Activated CD4-positive, alpha-beta memory T cell treated with anti-CD3 and anti-CD28 coated beads for 36 hours (primary cell): ENCODE measurements at regions not wholly inside any gene's neighbourhood (a gene's known extent, or its start where the extent isn't known, plus 50 kb on each side); places are given as distances from the start of the nearest gene placed in this dataset.

Experiments
- CTCF ChIA-PET: fragments of 350-600 bp; sonication (Branson Sonifier 250); formaldehyde crosslinking; loops from one replicate; lab custom pipeline; 2021; ENCODE audit warnings: antibody characterized with exemption, inconsistent platforms; lab: Charles Lee
- POLR2A ChIA-PET: fragments of 350-600 bp; sonication (Branson Sonifier 250); formaldehyde crosslinking; loops from one replicate; lab custom pipeline; 2021; ENCODE audit warnings: antibody characterized with exemption; lab: Charles Lee
- DNase-seq: peaks from one replicate; pipeline ENCODE4 v3.0.0-alpha.2; 2020
- H3K27ac Mint-ChIP-seq: one replicate; pipeline ENCODE4 v1.8.0; 2021; ENCODE audit warnings: mixed read lengths
- H3K27me3 Mint-ChIP-seq: one replicate; pipeline ENCODE4 v1.8.0; 2021; ENCODE audit warnings: mixed read lengths
- H3K36me3 Mint-ChIP-seq: one replicate; pipeline ENCODE4 v1.8.0; 2021; ENCODE audit warnings: mixed read lengths
- H3K4me1 Mint-ChIP-seq: one replicate; pipeline ENCODE4 v1.8.0; 2021; ENCODE audit warnings: low read depth, mixed read lengths
- H3K4me3 Mint-ChIP-seq: one replicate; pipeline ENCODE4 v1.8.0; 2021; ENCODE audit warnings: mild to moderate bottlenecking, mixed read lengths
- H3K9me3 Mint-ChIP-seq: one replicate; pipeline ENCODE4 v1.8.0; 2021; ENCODE audit warnings: mixed read lengths
- intact Hi-C: fragments of 100-400 bp; cut with micrococcal nuclease; formaldehyde crosslinking; loops from one replicate; pipeline ENCODE4 v1.15.1; 2023

GRCh38 chr9:80009204-80009603 is 437.4 kb downstream of the TLE4 start:
- POLR2A ChIA-PET, result no interaction called here
- no peak overlapping the region for H3K4me3 Mint-ChIP-seq
- no peaks in the 10 kb centered on the region for H3K4me1 Mint-ChIP-seq
- intact Hi-C loops, result no loop called here
- H3K36me3 Mint-ChIP-seq, result no peaks in the 10 kb centered on the region
- no peaks in the 10 kb centered on the region for H3K27me3 Mint-ChIP-seq
- CTCF ChIA-PET, result no interaction called here
- DNase-seq, result no peak
- H3K9me3 Mint-ChIP-seq, result peaks cover 11% of the 10 kb centered on the region
- H3K27ac Mint-ChIP-seq, result no peak overlapping the region

GRCh38 chr9:80004714-80005113 is 432.9 kb downstream of the TLE4 start:
- CTCF ChIA-PET, result no interaction called here
- POLR2A ChIA-PET, result no interaction called here
- intact Hi-C loops, result no loop called here

GRCh38 chr9:79990536-79990935 is 418.8 kb downstream of the TLE4 start:
- CTCF ChIA-PET, result no interaction called here
- POLR2A ChIA-PET, result no interaction called here
- Mint-ChIP-seq H3K4me1 (no peaks in the 10 kb centered on the region), H3K36me3 (no peaks in the 10 kb centered on the region), H3K27ac (no peak overlapping the region), H3K27me3 (no peaks in the 10 kb centered on the region), H3K4me3 (no peak overlapping the region), H3K9me3 (no peaks in the 10 kb centered on the region)
- intact Hi-C loops, result no loop called here
- no peak for DNase-seq

More at GRCh38 chr9:80004714-80005113, 432.9 kb downstream of the TLE4 start:
- H3K36me3 Mint-ChIP-seq, result no peaks in the 10 kb centered on the region
- no peaks in the 10 kb centered on the region for H3K27me3 Mint-ChIP-seq
- no peak overlapping the region for H3K4me3 Mint-ChIP-seq
- H3K4me1 Mint-ChIP-seq, result no peaks in the 10 kb centered on the region
- no peaks in the 10 kb centered on the region for H3K9me3 Mint-ChIP-seq
- DNase-seq, result no peak
- H3K27ac Mint-ChIP-seq, result no peak overlapping the region

DNA sequence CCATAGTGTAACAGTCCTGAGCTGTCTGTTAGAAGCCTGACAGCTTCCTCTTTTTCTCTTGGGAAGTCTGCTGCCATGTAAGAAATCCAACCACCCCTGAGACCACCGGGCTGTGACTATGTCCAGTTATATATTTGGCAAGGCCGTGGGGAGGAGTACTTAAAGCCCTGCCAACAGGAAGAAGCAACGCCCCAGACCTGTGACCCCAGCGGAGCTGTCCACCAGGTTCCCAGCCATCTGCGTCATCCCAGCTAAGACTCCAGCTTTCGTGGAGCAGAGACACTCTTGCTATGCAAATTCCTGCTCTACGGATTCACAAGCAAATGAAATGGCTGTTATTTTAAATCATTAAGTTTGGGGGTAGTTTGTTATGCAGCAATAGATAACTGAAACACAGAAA is 417.3 kb downstream of the TLE4 start:
- no peaks in the 10 kb centered on the region for H3K4me1 Mint-ChIP-seq
- no peak overlapping the region for H3K27ac Mint-ChIP-seq
- no peaks in the 10 kb centered on the region for H3K27me3 Mint-ChIP-seq
- POLR2A ChIA-PET, result no interaction called here
- no peak overlapping the region for H3K4me3 Mint-ChIP-seq
- CTCF ChIA-PET, result no interaction called here
- no peak for DNase-seq
- no peaks in the 10 kb centered on the region for H3K9me3 Mint-ChIP-seq
- intact Hi-C loops, result no loop called here
- H3K36me3 Mint-ChIP-seq, result no peaks in the 10 kb centered on the region

DNA sequence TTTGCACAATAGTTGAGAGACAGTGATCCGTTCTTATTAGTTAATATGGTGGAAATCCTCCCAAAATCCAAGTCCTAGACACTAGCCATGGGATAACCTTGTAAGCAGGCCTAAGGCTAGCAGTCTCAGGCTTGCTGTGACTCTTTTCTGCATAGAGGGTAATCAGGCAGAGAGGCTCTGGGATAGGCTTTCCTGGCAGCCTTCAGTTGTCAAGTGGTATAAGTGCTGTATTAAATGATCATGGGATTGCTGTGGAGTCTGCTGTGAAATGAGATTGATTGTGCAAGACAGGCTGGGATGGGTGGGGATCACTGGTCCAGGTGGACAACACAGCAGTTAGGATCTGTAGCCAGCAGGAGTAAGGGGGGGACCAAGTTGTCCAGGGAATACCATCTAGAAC is 416.4 kb downstream of the TLE4 start:
- H3K9me3 Mint-ChIP-seq, result no peaks in the 10 kb centered on the region
- ChIA-PET CTCF (no interaction called here), POLR2A (no interaction called here)
- DNase-seq, result no peak
- intact Hi-C loops, result no loop called here
- H3K27ac Mint-ChIP-seq, result no peak overlapping the region
- no peaks in the 10 kb centered on the region for H3K36me3 Mint-ChIP-seq
- H3K4me3 Mint-ChIP-seq, result no peak overlapping the region
- H3K4me1 Mint-ChIP-seq, result no peaks in the 10 kb centered on the region
- peaks cover 2% of the 10 kb centered on the region for H3K27me3 Mint-ChIP-seq

GRCh38 chr9:79986437-79986836 is 414.7 kb downstream of the TLE4 start:
- Mint-ChIP-seq H3K4me3 (no peak overlapping the region), H3K27ac (no peak overlapping the region), H3K4me1 (no peaks in the 10 kb centered on the region), H3K9me3 (no peaks in the 10 kb centered on the region), H3K27me3 (peaks cover 2% of the 10 kb centered on the region), H3K36me3 (no peaks in the 10 kb centered on the region)
- CTCF ChIA-PET, result no interaction called here
- intact Hi-C loops, result no loop called here
- POLR2A ChIA-PET, result no interaction called here
- no peak for DNase-seq

- no peak for DNase-seq
- peaks cover 5% of the 10 kb centered on the region for H3K27me3 Mint-ChIP-seq
- CTCF ChIA-PET, result no interaction called here
- H3K4me3 Mint-ChIP-seq, result no peak overlapping the region
- H3K36me3 Mint-ChIP-seq, result no peaks in the 10 kb centered on the region
- POLR2A ChIA-PET, result no interaction called here
- H3K9me3 Mint-ChIP-seq, result no peaks in the 10 kb centered on the region
- no peak overlapping the region for H3K27ac Mint-ChIP-seq
- H3K4me1 Mint-ChIP-seq, result no peaks in the 10 kb centered on the region
- intact Hi-C loops, result no loop called here
These were observed 414.0 kb downstream of the TLE4 start for GRCh38 chr9:79985772-79986171.

GRCh38 chr9:79985264-79985663 is 413.5 kb downstream of the TLE4 start:
- Mint-ChIP-seq H3K27ac (no peak overlapping the region), H3K9me3 (no peaks in the 10 kb centered on the region), H3K36me3 (no peaks in the 10 kb centered on the region), H3K4me3 (no peak overlapping the region), H3K4me1 (no peaks in the 10 kb centered on the region), H3K27me3 (peaks cover 7% of the 10 kb centered on the region)
- POLR2A ChIA-PET, result no interaction called here
- CTCF ChIA-PET, result no interaction called here
- no peak for DNase-seq
- intact Hi-C loops, result no loop called here

DNA sequence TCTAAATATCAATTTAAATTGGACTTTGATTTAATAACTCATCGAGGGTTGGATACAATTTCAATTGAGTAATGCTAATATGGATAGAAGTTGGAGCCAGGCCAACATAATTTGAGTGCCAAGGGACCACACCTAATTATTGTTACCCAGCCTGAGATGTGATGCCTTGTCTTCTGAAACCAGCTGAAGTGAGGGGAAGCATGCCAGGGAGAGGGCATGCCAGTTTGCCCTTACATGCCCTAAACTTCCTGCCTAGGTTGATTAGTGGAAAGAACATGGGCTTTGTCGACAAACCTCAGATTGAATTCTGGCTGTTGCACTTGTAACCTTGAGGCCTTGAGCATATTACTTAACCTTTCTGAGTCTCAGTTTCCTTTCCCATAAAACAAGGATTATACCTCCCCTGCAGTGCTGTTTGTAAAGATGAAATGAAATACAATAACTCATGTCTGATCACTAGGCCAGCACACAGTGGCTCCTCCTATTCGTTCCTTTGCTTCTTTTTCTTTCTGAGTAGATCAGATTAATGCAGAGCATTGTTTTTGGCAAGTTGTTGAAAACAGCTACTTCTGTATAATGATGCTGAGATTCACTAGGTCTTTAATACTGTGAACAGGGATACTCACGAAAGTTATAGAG is 412.8 kb downstream of the TLE4 start:
- peaks cover 7% of the 10 kb centered on the region for H3K27me3 Mint-ChIP-seq
- intact Hi-C loops, result no loop called here
- no peaks in the 10 kb centered on the region for H3K9me3 Mint-ChIP-seq
- POLR2A ChIA-PET, result no interaction called here
- no peak overlapping the region for H3K27ac Mint-ChIP-seq
- DNase-seq, result no peak
- H3K4me3 Mint-ChIP-seq, result no peak overlapping the region
- CTCF ChIA-PET, result no interaction called here
- no peaks in the 10 kb centered on the region for H3K36me3 Mint-ChIP-seq
- H3K4me1 Mint-ChIP-seq, result no peaks in the 10 kb centered on the region

DNA sequence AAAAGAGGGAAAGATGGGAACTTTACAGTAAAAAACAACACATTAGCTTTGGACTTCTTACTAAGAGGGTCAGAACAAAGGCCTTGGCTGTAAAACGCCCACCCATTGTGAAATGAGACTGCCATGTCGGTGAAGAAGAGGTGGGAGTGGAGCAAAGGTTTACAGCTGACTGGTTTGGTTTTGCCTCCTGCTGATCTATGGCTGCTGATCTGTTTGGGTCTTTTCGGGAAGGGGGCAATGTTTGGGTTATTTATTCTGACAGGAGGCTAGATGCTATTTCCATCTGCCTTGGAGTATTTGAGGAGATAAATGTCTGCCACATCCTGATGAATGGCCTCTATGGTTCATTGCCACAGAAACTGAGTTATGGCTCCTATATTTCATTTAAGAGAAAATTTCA is 408.7 kb downstream of the TLE4 start:
- Mint-ChIP-seq H3K27me3 (peaks cover 12% of the 10 kb centered on the region), H3K9me3 (no peaks in the 10 kb centered on the region), H3K4me3 (no peak overlapping the region), H3K27ac (no peak overlapping the region), H3K4me1 (no peaks in the 10 kb centered on the region), H3K36me3 (no peaks in the 10 kb centered on the region)
- ChIA-PET CTCF (no interaction called here), POLR2A (no interaction called here)
- DNase-seq, result no peak
- intact Hi-C loops, result no loop called here

DNA sequence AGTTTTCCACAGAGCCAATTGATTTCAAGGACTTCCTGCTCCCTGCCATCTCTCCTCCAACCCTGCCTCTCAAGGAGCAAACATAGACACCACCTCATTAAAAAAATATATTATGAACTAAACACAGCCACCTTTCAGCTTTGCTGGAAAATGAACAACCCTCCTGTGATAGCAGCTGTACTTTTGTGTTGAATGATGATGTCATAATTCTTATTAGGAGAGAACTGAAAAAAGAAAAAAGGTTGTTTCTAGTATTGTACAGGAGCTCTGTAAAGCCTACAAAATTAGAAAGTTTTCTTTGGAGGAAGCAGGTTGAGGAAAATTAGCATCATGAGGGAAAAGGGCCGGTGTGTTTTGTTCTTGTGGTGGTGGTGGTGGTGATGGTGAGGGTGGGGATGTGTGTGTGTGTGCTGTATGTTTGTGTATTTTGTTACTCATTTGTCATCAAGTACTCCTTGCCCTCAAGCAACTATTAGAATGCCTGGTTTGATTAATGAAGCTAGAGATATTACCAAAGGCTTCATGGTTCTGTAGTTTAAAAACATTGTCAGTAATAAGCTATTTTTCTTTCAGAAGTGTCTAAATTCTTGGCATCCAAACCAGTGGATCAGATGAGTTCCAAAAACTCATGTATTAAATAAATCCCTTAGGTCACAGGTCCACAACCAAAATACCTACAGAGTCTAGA is 405.9 kb downstream of the TLE4 start:
- Mint-ChIP-seq H3K4me1 (no peaks in the 10 kb centered on the region), H3K9me3 (no peaks in the 10 kb centered on the region), H3K4me3 (no peak overlapping the region), H3K27me3 (peaks cover 10% of the 10 kb centered on the region), H3K27ac (no peak overlapping the region), H3K36me3 (no peaks in the 10 kb centered on the region)
- ChIA-PET POLR2A (no interaction called here), CTCF (no interaction called here)
- DNase-seq, result no peak
- intact Hi-C loops, result no loop called here

- POLR2A ChIA-PET, result no interaction called here
- no peak for DNase-seq
- CTCF ChIA-PET, result no interaction called here
- Mint-ChIP-seq H3K27me3 (peaks cover 12% of the 10 kb centered on the region), H3K36me3 (no peaks in the 10 kb centered on the region), H3K4me1 (no peaks in the 10 kb centered on the region), H3K9me3 (no peaks in the 10 kb centered on the region), H3K4me3 (no peak overlapping the region), H3K27ac (no peak overlapping the region)
- intact Hi-C loops, result no loop called here
These were observed 405.3 kb downstream of the TLE4 start for GRCh38 chr9:79977074-79977435.
